ENCODE measurements at regions not wholly inside any gene's neighbourhood (a gene's known extent, or its start where the extent isn't known, plus 50 kb on each side); places are given as distances from the start of the nearest gene placed in this dataset.

- no peak for TF ChIP-seq EP300 (IDR thresholded peaks at IDR 0.05)
- TF ChIP-seq CTCF (IDR thresholded peaks at IDR 0.05): no peak
Measured at GRCh38 chr14:51180577-51180976, 59.5 kb upstream of the TMX1 start.
